ENCODE measurements at regions not wholly inside any gene's neighbourhood (a gene's known extent, or its start where the extent isn't known, plus 50 kb on each side); places are given as distances from the start of the nearest gene placed in this dataset.

DNA sequence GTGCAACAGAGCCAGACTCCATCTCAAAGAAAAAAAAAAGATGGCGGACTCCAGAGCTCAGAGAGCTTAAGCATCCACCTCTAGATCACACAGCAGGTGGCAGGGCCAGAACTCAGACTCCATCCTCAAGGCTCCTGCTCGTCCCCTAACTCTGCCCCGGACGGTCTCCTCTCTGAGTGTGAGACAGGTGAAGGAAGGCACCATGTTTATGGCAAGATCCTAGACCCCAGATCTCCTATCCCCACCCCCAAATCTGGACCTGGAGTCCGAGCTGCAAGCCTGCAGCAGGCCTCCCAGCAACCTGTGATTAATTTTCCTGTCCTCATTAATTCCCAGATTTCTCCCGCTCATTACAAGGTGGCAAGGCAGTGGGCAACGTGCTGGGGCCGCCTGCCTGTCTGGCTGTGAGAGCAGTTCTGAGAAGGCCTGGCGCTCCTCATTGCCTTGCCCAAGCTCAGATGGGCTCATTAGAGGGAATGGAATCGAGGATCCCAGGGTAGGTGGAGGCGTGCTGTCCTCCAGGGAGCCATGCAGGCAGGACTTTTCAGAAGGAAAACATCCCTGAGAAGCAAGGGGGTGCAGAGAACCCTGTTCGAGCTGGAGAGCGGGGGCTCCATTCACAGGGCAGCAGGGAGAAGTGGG, 296.6 kb upstream of the RTL1 start:
- ChIA-PET POLR2A (no interaction called here), CTCF (no interaction called here), RAD21 (ENCODE audit: low non-redundant PET in 1 of 2, low total read pairs in 2 of 2, uncharacterized antibody in 2 of 2, unreplicated experiment in 2 of 2) (no interaction called here)
- H3K9me2 ChIP-seq (ENCODE audit: insufficient read depth) = no peaks in the 10 kb centered on the region
- no TSS peak for BruUV-seq (replicated peaks)
- no peaks in the 10 kb centered on the region for H3K27me3 ChIP-seq (ENCODE audit: insufficient read depth, low read length)
- no peak overlapping the region for H3K27ac ChIP-seq (ENCODE audit: low read depth, low read length)
- no peak overlapping the region for H2AFZ ChIP-seq (ENCODE audit: low read depth, low read length, poor library complexity, severe bottlenecking)
- H3K9ac ChIP-seq (ENCODE audit: low read length) = no peak overlapping the region
- no peaks in the 10 kb centered on the region for H4K20me1 ChIP-seq (ENCODE audit: insufficient read depth)
- H3K4me1 ChIP-seq (ENCODE audit: control insufficient read depth in 1 of 2, insufficient read depth in 2 of 2, low read length in 2 of 2) = peaks cover 0 to 3% of the 10 kb centered on the region in 2 experiments; a peak in 1 of 4 replicates
- DNase-seq (ENCODE audit: low read depth, low spot score) = no peak
- H3K4me3 ChIP-seq (replicated peaks in 1 of 2; ENCODE audit: low read depth in 1 of 2, low read length in 2 of 2) = no peak overlapping the region
- H3K79me2 ChIP-seq (ENCODE audit: insufficient read depth, low read length) = no peaks in the 10 kb centered on the region
- no peak for ATAC-seq
- TF ChIP-seq EZH2phosphoT487 (IDR thresholded peaks at IDR 0.05; ENCODE audit: borderline replicate concordance) = no peak
- TF ChIP-seq RAD21 (IDR thresholded peaks at IDR 0.05; ENCODE audit: low read depth) = no peak
- TF ChIP-seq, protein P1, sequence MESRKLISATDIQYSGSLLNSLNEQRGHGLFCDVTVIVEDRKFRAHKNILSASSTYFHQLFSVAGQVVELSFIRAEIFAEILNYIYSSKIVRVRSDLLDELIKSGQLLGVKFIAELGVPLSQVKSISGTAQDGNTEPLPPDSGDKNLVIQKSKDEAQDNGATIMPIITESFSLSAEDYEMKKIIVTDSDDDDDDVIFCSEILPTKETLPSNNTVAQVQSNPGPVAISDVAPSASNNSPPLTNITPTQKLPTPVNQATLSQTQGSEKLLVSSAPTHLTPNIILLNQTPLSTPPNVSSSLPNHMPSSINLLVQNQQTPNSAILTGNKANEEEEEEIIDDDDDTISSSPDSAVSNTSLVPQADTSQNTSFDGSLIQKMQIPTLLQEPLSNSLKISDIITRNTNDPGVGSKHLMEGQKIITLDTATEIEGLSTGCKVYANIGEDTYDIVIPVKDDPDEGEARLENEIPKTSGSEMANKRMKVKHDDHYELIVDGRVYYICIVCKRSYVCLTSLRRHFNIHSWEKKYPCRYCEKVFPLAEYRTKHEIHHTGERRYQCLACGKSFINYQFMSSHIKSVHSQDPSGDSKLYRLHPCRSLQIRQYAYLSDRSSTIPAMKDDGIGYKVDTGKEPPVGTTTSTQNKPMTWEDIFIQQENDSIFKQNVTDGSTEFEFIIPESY (IDR thresholded peaks at IDR 0.05; ENCODE audit: extremely low read depth, insufficient replicate concordance, low read length) = no peak
- TF ChIP-seq JUND (IDR thresholded peaks at IDR 0.05) = no peak
- TF ChIP-seq SRF (IDR thresholded peaks at IDR 0.05; ENCODE audit: low read depth) = no peak
- no peak for TF ChIP-seq YY1 (IDR thresholded peaks at IDR 0.05; ENCODE audit: extremely low read depth, insufficient replicate concordance, low read depth, low read length)
- TF ChIP-seq, protein P2, sequence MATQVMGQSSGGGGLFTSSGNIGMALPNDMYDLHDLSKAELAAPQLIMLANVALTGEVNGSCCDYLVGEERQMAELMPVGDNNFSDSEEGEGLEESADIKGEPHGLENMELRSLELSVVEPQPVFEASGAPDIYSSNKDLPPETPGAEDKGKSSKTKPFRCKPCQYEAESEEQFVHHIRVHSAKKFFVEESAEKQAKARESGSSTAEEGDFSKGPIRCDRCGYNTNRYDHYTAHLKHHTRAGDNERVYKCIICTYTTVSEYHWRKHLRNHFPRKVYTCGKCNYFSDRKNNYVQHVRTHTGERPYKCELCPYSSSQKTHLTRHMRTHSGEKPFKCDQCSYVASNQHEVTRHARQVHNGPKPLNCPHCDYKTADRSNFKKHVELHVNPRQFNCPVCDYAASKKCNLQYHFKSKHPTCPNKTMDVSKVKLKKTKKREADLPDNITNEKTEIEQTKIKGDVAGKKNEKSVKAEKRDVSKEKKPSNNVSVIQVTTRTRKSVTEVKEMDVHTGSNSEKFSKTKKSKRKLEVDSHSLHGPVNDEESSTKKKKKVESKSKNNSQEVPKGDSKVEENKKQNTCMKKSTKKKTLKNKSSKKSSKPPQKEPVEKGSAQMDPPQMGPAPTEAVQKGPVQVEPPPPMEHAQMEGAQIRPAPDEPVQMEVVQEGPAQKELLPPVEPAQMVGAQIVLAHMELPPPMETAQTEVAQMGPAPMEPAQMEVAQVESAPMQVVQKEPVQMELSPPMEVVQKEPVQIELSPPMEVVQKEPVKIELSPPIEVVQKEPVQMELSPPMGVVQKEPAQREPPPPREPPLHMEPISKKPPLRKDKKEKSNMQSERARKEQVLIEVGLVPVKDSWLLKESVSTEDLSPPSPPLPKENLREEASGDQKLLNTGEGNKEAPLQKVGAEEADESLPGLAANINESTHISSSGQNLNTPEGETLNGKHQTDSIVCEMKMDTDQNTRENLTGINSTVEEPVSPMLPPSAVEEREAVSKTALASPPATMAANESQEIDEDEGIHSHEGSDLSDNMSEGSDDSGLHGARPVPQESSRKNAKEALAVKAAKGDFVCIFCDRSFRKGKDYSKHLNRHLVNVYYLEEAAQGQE (IDR thresholded peaks at IDR 0.05; ENCODE audit: low read depth) = no peak
- no peak for TF ChIP-seq TCF7L2 (IDR thresholded peaks at IDR 0.05; ENCODE audit: borderline replicate concordance, extremely low read depth, insufficient read depth, insufficient read length)
- H3K9me3 ChIP-seq (ENCODE audit: control insufficient read depth in 1 of 2, insufficient read depth in 1 of 2, low read depth in 1 of 2, low read length in 2 of 2) = no peaks in the 10 kb centered on the region
- no peak overlapping the region for H3K4me2 ChIP-seq (ENCODE audit: low read length)
- intact Hi-C loops (cut with micrococcal nuclease) = no loop called here
- no peaks in the 10 kb centered on the region for H3K36me3 ChIP-seq (ENCODE audit: control insufficient read depth in 1 of 2, insufficient read depth in 2 of 2, low read length in 2 of 2)
